Activated B cell treated with CpG ODN at 0.5 μM for 24 hours (primary cell): ENCODE measurements at regions not wholly inside any gene's neighbourhood (a gene's known extent, or its start where the extent isn't known, plus 50 kb on each side); places are given as distances from the start of the nearest gene placed in this dataset.

ENCODE experiments used
- ATAC-seq: fragments of 200-7000 bp; cut with Tn5 transposase; one replicate; pipeline ENCODE4 v1.10.0; 2021; ENCODE audit warnings: low read depth, mild to moderate bottlenecking, moderate library complexity
- CTCF ChIA-PET: fragments of 350-600 bp; sonication (Branson Sonifier 250); formaldehyde crosslinking; loops from one replicate; lab custom pipeline; 2021; ENCODE audit warnings: antibody characterized with exemption; lab: Charles Lee
- POLR2A ChIA-PET: fragments of 350-600 bp; sonication (Branson Sonifier 250); formaldehyde crosslinking; loops from one replicate; lab custom pipeline; 2021; ENCODE audit warnings: antibody characterized with exemption; lab: Charles Lee
- DNase-seq: peaks from one replicate; pipeline ENCODE4 v3.0.0; 2022
- H3K27ac Mint-ChIP-seq: one replicate; pipeline ENCODE4 v1.8.0; 2020; ENCODE audit warnings: mixed read lengths
- H3K27me3 Mint-ChIP-seq: one replicate; pipeline ENCODE4 v1.8.0; 2021; ENCODE audit warnings: mixed read lengths
- H3K36me3 Mint-ChIP-seq: one replicate; pipeline ENCODE4 v1.8.0; 2021; ENCODE audit warnings: low read depth, mixed read lengths
- H3K4me1 Mint-ChIP-seq: one replicate; pipeline ENCODE4 v1.8.0; 2021; ENCODE audit warnings: mixed read lengths
- H3K4me3 Mint-ChIP-seq: one replicate; pipeline ENCODE4 v1.8.0; 2020; ENCODE audit warnings: mild to moderate bottlenecking, mixed read lengths
- H3K9me3 Mint-ChIP-seq: one replicate; pipeline ENCODE4 v1.8.0; 2020; ENCODE audit warnings: mixed read lengths
- CTCF ChIP-seq: fragments of 200-600 bp; IDR thresholded peaks from one replicate; pipeline ENCODE4 v1.8.0; 2022; ENCODE audit warnings: antibody characterized with exemption, mild to moderate bottlenecking
- intact Hi-C: fragments of 100-400 bp; cut with micrococcal nuclease; formaldehyde crosslinking; loops from one replicate; pipeline ENCODE4 v1.15.1; 2024

- POLR2A ChIA-PET, result no interaction called here
- CTCF ChIA-PET, result no interaction called here
- H3K4me1 Mint-ChIP-seq, result no peaks in the 10 kb centered on the region
- H3K9me3 Mint-ChIP-seq, result no peaks in the 10 kb centered on the region
- intact Hi-C loops, result no loop called here
- ATAC-seq (no peak), DNase-seq (no peak)
- no peak overlapping the region for H3K27ac Mint-ChIP-seq
- TF ChIP-seq CTCF, result no peak
- H3K36me3 Mint-ChIP-seq, result no peaks in the 10 kb centered on the region
- H3K4me3 Mint-ChIP-seq, result no peak overlapping the region
- peaks cover 3% of the 10 kb centered on the region for H3K27me3 Mint-ChIP-seq
Measured at GRCh38 chr20:48267860-48268633, 482.8 kb upstream of the SULF2 start.

- H3K27ac Mint-ChIP-seq, result no peak overlapping the region
- TF ChIP-seq CTCF, result no peak
- no peaks in the 10 kb centered on the region for H3K4me1 Mint-ChIP-seq
- POLR2A ChIA-PET, result no interaction called here
- H3K4me3 Mint-ChIP-seq, result no peak overlapping the region
- H3K27me3 Mint-ChIP-seq, result peaks cover 3% of the 10 kb centered on the region
- no peaks in the 10 kb centered on the region for H3K36me3 Mint-ChIP-seq
- H3K9me3 Mint-ChIP-seq, result no peaks in the 10 kb centered on the region
- ATAC-seq (no peak), DNase-seq (no peak)
- CTCF ChIA-PET, result no interaction called here
- intact Hi-C loops, result no loop called here
Measured at GRCh38 chr20:48266571-48266970, 481.3 kb upstream of the SULF2 start.

GRCh38 chr20:48265791-48266190, 480.5 kb upstream of the SULF2 start:
- ATAC-seq, result no peak
- POLR2A ChIA-PET, result no interaction called here

GRCh38 chr20:48262955-48263354, 477.7 kb upstream of the SULF2 start:
- CTCF ChIA-PET, result no interaction called here
- intact Hi-C loops, result no loop called here
- no peak for TF ChIP-seq CTCF
- no peaks in the 10 kb centered on the region for H3K4me1 Mint-ChIP-seq
- peaks cover 10% of the 10 kb centered on the region for H3K27me3 Mint-ChIP-seq
- H3K9me3 Mint-ChIP-seq, result no peaks in the 10 kb centered on the region
- ATAC-seq, result no peak
- no peak overlapping the region for H3K4me3 Mint-ChIP-seq
- H3K36me3 Mint-ChIP-seq, result no peaks in the 10 kb centered on the region
- H3K27ac Mint-ChIP-seq, result no peak overlapping the region
- POLR2A ChIA-PET, result no interaction called here
- DNase-seq, result no peak

More at GRCh38 chr20:48265791-48266190, 480.5 kb upstream of the SULF2 start:
- Mint-ChIP-seq H3K27ac (no peak overlapping the region), H3K36me3 (no peaks in the 10 kb centered on the region), H3K27me3 (peaks cover 2% of the 10 kb centered on the region), H3K4me1 (no peaks in the 10 kb centered on the region), H3K9me3 (no peaks in the 10 kb centered on the region), H3K4me3 (no peak overlapping the region)
- no peak for DNase-seq
- intact Hi-C loops, result no loop called here
- TF ChIP-seq CTCF, result no peak
- CTCF ChIA-PET, result no interaction called here

GRCh38 chr20:48262466-48262865, 477.2 kb upstream of the SULF2 start:
- Mint-ChIP-seq H3K36me3 (no peaks in the 10 kb centered on the region), H3K4me3 (no peak overlapping the region), H3K27ac (no peak overlapping the region), H3K9me3 (no peaks in the 10 kb centered on the region), H3K27me3 (peaks cover 11% of the 10 kb centered on the region), H3K4me1 (no peaks in the 10 kb centered on the region)
- ChIA-PET POLR2A (no interaction called here), CTCF (no interaction called here)
- DNase-seq (no peak), ATAC-seq (no peak)
- TF ChIP-seq CTCF, result no peak
- intact Hi-C loops, result no loop called here
